ENCODE measurements at regions not wholly inside any gene's neighbourhood (a gene's known extent, or its start where the extent isn't known, plus 50 kb on each side); places are given as distances from the start of the nearest gene placed in this dataset.

DNA sequence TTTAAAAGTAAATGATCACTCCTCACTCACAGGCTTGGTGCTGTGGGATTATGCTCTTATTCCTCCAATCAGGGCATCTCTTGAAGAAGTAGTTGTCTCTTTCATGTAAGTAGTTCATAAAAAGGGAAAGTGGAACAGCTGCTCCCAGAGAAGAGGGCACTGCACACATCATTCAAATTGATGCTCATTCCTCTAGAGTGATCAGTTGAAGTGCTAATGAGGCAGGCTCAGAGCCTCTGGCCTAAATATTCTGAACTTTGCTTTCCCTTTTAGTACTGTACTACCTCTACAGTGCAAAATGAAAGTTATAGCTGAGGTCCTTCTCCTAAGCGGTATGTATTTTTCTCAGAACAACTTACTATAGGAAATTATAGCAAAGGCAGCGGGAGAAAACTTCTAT is 1453.1 kb downstream of the ARAP2 start:
- ChIA-PET CTCF (no interaction called here), POLR2A (no interaction called here)
- no peaks in the 10 kb centered on the region for H3K4me1 ChIP-seq
- H3K9me3 ChIP-seq: no peaks in the 10 kb centered on the region
- peaks cover 10% of the 10 kb centered on the region for H3K9me3 Mint-ChIP-seq (ENCODE audit: unreplicated experiment)
- no peaks in the 10 kb centered on the region for H3K36me3 Mint-ChIP-seq (ENCODE audit: insufficient read depth, unreplicated experiment)
- no peak overlapping the region for H3K4me3 ChIP-seq (ENCODE audit: low read depth, low read length)
- no peaks in the 10 kb centered on the region for H3K27me3 ChIP-seq (replicated peaks; ENCODE audit: control insufficient read depth, insufficient read depth, low read length)
- TF ChIP-seq, protein P1, sequence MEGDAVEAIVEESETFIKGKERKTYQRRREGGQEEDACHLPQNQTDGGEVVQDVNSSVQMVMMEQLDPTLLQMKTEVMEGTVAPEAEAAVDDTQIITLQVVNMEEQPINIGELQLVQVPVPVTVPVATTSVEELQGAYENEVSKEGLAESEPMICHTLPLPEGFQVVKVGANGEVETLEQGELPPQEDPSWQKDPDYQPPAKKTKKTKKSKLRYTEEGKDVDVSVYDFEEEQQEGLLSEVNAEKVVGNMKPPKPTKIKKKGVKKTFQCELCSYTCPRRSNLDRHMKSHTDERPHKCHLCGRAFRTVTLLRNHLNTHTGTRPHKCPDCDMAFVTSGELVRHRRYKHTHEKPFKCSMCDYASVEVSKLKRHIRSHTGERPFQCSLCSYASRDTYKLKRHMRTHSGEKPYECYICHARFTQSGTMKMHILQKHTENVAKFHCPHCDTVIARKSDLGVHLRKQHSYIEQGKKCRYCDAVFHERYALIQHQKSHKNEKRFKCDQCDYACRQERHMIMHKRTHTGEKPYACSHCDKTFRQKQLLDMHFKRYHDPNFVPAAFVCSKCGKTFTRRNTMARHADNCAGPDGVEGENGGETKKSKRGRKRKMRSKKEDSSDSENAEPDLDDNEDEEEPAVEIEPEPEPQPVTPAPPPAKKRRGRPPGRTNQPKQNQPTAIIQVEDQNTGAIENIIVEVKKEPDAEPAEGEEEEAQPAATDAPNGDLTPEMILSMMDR (IDR thresholded peaks at IDR 0.05; ENCODE audit: insufficient read depth in 1 of 2, low read depth in 1 of 2, low read length in 1 of 2, severe bottlenecking in 1 of 2, unreplicated experiment in 1 of 2): no peak
- H3K4me3 Mint-ChIP-seq (ENCODE audit: unreplicated experiment): no peak overlapping the region
- intact Hi-C loops (cut with micrococcal nuclease; ENCODE audit: unreplicated experiment): no loop called here
- H3K27ac Mint-ChIP-seq (ENCODE audit: unreplicated experiment): no peak overlapping the region
- BruUV-seq (replicated peaks): no TSS peak
- DNase-seq: no peak
- no peaks in the 10 kb centered on the region for H3K4me1 Mint-ChIP-seq (ENCODE audit: low read depth, unreplicated experiment)
- no peaks in the 10 kb centered on the region for H3K36me3 ChIP-seq (ENCODE audit: control insufficient read depth, insufficient read depth, low read length)
- H3K27me3 Mint-ChIP-seq (ENCODE audit: insufficient read depth, unreplicated experiment): no peaks in the 10 kb centered on the region

DNA sequence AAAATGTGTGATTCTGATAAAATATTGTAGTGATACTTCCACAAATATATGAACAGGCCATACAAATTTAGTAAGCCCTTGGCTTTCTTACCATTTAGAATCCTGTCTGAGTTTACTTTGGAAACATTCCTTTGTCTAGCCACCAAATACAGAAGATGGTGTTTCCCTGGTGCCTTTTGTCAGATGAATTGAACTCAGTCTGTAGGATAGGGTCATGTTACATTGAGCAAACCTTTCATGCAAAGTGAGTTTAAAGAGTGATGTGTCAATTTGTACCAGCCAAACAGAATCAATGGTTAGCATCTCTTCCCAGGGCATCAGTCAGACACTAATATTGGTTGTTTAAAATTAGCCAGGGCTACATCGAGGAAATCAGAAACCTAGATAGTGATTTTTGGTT is 1443.4 kb downstream of the ARAP2 start:
- ChIA-PET POLR2A (no interaction called here), CTCF (no interaction called here)
- H3K27me3 Mint-ChIP-seq (ENCODE audit: insufficient read depth, unreplicated experiment): peaks cover 4% of the 10 kb centered on the region
- intact Hi-C loops (cut with micrococcal nuclease; ENCODE audit: unreplicated experiment): no loop called here
- TF ChIP-seq, protein P1 (IDR thresholded peaks at IDR 0.05; ENCODE audit: insufficient read depth in 1 of 2, low read depth in 1 of 2, low read length in 1 of 2, severe bottlenecking in 1 of 2, unreplicated experiment in 1 of 2): no peak
- H3K27ac Mint-ChIP-seq (ENCODE audit: unreplicated experiment): no peak overlapping the region
- no peaks in the 10 kb centered on the region for H3K9me3 ChIP-seq
- no peaks in the 10 kb centered on the region for H3K36me3 ChIP-seq (ENCODE audit: control insufficient read depth, insufficient read depth, low read length)
- DNase-seq: no peak
- no peaks in the 10 kb centered on the region for H3K4me1 Mint-ChIP-seq (ENCODE audit: low read depth, unreplicated experiment)
- no TSS peak for BruUV-seq (replicated peaks)
- H3K9me3 Mint-ChIP-seq (ENCODE audit: unreplicated experiment): no peaks in the 10 kb centered on the region
- no peak overlapping the region for H3K4me3 ChIP-seq (ENCODE audit: low read depth, low read length)
- H3K27me3 ChIP-seq (replicated peaks; ENCODE audit: control insufficient read depth, insufficient read depth, low read length): no peaks in the 10 kb centered on the region
- no peaks in the 10 kb centered on the region for H3K4me1 ChIP-seq
- H3K36me3 Mint-ChIP-seq (ENCODE audit: insufficient read depth, unreplicated experiment): no peaks in the 10 kb centered on the region
- H3K4me3 Mint-ChIP-seq (ENCODE audit: unreplicated experiment): no peak overlapping the region

DNA sequence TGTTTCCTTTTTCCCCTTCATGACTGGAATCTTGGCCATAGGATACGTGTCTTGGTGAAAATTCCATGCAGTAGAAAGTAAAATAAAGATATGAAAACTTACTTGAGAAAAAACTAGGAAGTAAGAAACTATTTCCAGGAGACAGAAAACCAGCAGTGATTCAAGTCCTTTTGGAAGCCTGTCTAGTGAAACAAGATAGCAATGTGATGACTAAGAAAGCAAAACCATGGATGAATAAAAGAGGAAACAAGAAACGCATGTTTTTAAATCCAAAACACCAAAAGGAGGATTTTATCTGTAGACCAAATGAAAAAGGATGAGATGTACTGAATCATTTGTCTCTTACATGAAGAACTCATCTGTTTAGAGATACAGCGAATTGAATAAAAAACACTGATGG is 1430.0 kb downstream of the ARAP2 start:
- Mint-ChIP-seq H3K4me3 (ENCODE audit: unreplicated experiment) (no peak overlapping the region), H3K36me3 (ENCODE audit: insufficient read depth, unreplicated experiment) (no peaks in the 10 kb centered on the region), H3K27me3 (ENCODE audit: insufficient read depth, unreplicated experiment) (no peaks in the 10 kb centered on the region), H3K27ac (ENCODE audit: unreplicated experiment) (no peak overlapping the region), H3K9me3 (ENCODE audit: unreplicated experiment) (no peaks in the 10 kb centered on the region), H3K4me1 (ENCODE audit: low read depth, unreplicated experiment) (no peaks in the 10 kb centered on the region)
- intact Hi-C loops (cut with micrococcal nuclease; ENCODE audit: unreplicated experiment): no loop called here
- POLR2A ChIA-PET: no interaction called here
- DNase-seq: no peak
- Histone ChIP-seq H3K9me3 (no peaks in the 10 kb centered on the region), H3K27me3 (replicated peaks; ENCODE audit: control insufficient read depth, insufficient read depth, low read length) (no peaks in the 10 kb centered on the region), H3K36me3 (ENCODE audit: control insufficient read depth, insufficient read depth, low read length) (no peaks in the 10 kb centered on the region), H3K4me1 (no peaks in the 10 kb centered on the region), H3K4me3 (ENCODE audit: low read depth, low read length) (no peak overlapping the region)
- no TSS peak for BruUV-seq (replicated peaks)
- TF ChIP-seq, protein P1 (IDR thresholded peaks at IDR 0.05; ENCODE audit: insufficient read depth in 1 of 2, low read depth in 1 of 2, low read length in 1 of 2, severe bottlenecking in 1 of 2, unreplicated experiment in 1 of 2): no peak
- CTCF ChIA-PET: no interaction called here

Data from Caco-2 (cell line).